Keratinocyte (primary cell): ENCODE measurements at regions not wholly inside any gene's neighbourhood (a gene's known extent, or its start where the extent isn't known, plus 50 kb on each side); places are given as distances from the start of the nearest gene placed in this dataset.

Source experiments
- DNase-seq: peaks from one replicate; pipeline ENCODE4 v3.0.0-alpha.2; 2011; ENCODE audit warnings: low read depth, missing footprints, low spot score
- FAIRE-seq: peaks from 2 replicates; lab custom pipeline; 2011; peaks lifted over from hg19 to GRCh38; lab: Jason Lieb, UNC
- H2AFZ ChIP-seq: 2 replicates; pipeline ENCODE4 v1.6.0; 2012; ENCODE audit warnings: low read length, control low read depth, inconsistent platforms; ENCODE audit not compliant: control insufficient read depth
- H3K27ac ChIP-seq: 2 replicates; pipeline ENCODE4 v1.5.1; 2011; ENCODE audit warnings: low read length; ENCODE audit not compliant: control insufficient read depth, insufficient read depth
- H3K27me3 ChIP-seq: 3 replicates; pipeline ENCODE4 v1.6.0; 2011; ENCODE audit warnings: low read length; ENCODE audit not compliant: control insufficient read depth, insufficient read depth; ENCODE audit errors: extremely low read depth
- H3K36me3 ChIP-seq, 2 experiments: 2 replicates in 1 of 2; 3 replicates in 1 of 2; pipeline ENCODE4 v1.5.1; 2011; ENCODE audit warnings: low read length in 2 of 2, mild to moderate bottlenecking in 1 of 2; ENCODE audit not compliant: control insufficient read depth in 2 of 2, insufficient read depth in 2 of 2; ENCODE audit errors: extremely low read depth in 1 of 2
- H3K4me1 ChIP-seq: 3 replicates; pipeline ENCODE4 v1.5.1; 2011; ENCODE audit warnings: low read length; ENCODE audit not compliant: control insufficient read depth, insufficient read depth; ENCODE audit errors: extremely low read depth
- H3K4me2 ChIP-seq: 3 replicates; pipeline ENCODE4 v1.6.0; 2011; ENCODE audit warnings: low read depth, low read length; ENCODE audit not compliant: control insufficient read depth, insufficient read depth; ENCODE audit errors: extremely low read depth
- H3K4me3 ChIP-seq, 3 experiments: fragments of 200-600 bp in 1 of 3; sonication (generic) in 1 of 3; 2 replicates in 2 of 3; 3 replicates in 1 of 3; pipeline ENCODE4 v1.5.1; 2011 to 2016; ENCODE audit warnings: low read length in 3 of 3, mild to moderate bottlenecking in 3 of 3, control low read depth in 2 of 3, inconsistent platforms in 1 of 3, low read depth in 1 of 3, mixed read lengths in 1 of 3, mixed run types in 1 of 3, moderate library complexity in 1 of 3; ENCODE audit not compliant: control insufficient read depth in 2 of 3, insufficient read depth in 2 of 3; ENCODE audit errors: extremely low read depth in 1 of 3
- H3K79me2 ChIP-seq: 2 replicates; pipeline ENCODE4 v1.6.0; 2012; ENCODE audit warnings: low read length; ENCODE audit not compliant: control insufficient read depth, insufficient read depth
- H3K9ac ChIP-seq: 3 replicates; pipeline ENCODE4 v1.6.0; 2011; ENCODE audit warnings: low read length; ENCODE audit not compliant: control insufficient read depth, insufficient read depth; ENCODE audit errors: extremely low read depth
- H3K9me1 ChIP-seq: 3 replicates; pipeline ENCODE4 v1.6.0; 2011; ENCODE audit warnings: low read length; ENCODE audit not compliant: control insufficient read depth, insufficient read depth; ENCODE audit errors: extremely low read depth
- H3K9me3 ChIP-seq: 2 replicates; pipeline ENCODE4 v1.5.1; 2012; ENCODE audit warnings: low read depth, low read length; ENCODE audit not compliant: control insufficient read depth
- H4K20me1 ChIP-seq: 3 replicates; pipeline ENCODE4 v1.6.0; 2011; ENCODE audit warnings: low read length; ENCODE audit not compliant: control insufficient read depth, insufficient read depth; ENCODE audit errors: extremely low read depth
- CTCF ChIP-seq, 3 experiments: IDR thresholded peaks in 1 of 3; conservative IDR thresholded peaks in 1 of 3; optimal IDR thresholded peaks in 1 of 3; 2 replicates in 2 of 3; 3 replicates in 1 of 3; pipeline versions ENCODE3 to v1.5.1; 2011; ENCODE audit warnings: low read length in 3 of 3, mild to moderate bottlenecking in 3 of 3, moderate library complexity in 2 of 3, control low read depth in 1 of 3, inconsistent platforms in 1 of 3; ENCODE audit not compliant: insufficient read depth in 2 of 3; ENCODE audit errors: extremely low read depth in 1 of 3
- EZH2 ChIP-seq: IDR thresholded peaks from one replicate; pipeline ENCODE4 v1.6.1; 2012; ENCODE audit warnings: inconsistent platforms, mild to moderate bottlenecking, low read length, moderate library complexity
- dilution Hi-C: fragments of 300-500 bp; cut with MboI; formaldehyde crosslinking; loops from one replicate; pipeline ENCODE4 v1.7.0; 2020; ENCODE audit warnings: low sequenced_read_pairs; ENCODE audit not compliant: extremely low pct_ligation_motif_present

DNA sequence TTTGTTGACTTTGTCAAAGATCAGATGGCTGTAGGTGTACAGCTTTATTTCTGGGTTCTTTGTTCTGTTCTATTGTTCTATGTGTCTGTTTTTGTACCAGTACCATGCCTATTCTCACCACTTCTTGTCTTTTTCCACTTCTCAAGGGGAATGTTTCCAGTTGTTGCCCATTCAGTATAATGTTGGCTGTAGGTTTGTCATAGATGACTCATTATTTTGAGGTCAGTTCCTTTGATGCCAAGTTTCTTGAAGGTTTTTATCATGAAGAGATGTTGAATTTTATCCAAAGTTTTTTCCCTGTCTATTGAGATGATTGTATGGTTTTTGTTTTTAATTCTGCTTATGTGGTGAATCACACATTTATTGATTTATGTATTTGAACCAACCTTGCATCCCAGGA lies 216.7 kb upstream of the RNF32 start:
- H3K9me1 ChIP-seq, result no peaks in the 10 kb centered on the region
- H3K27ac ChIP-seq, result no peak overlapping the region
- no peak overlapping the region for H3K4me2 ChIP-seq
- FAIRE-seq (no peak), DNase-seq (no peak)
- no peak overlapping the region for H2AFZ ChIP-seq
- dilution Hi-C loops, result no loop called here
- no peaks in the 10 kb centered on the region for H3K4me1 ChIP-seq
- H3K9ac ChIP-seq, result no peak overlapping the region
- no peaks in the 10 kb centered on the region for H4K20me1 ChIP-seq
- H3K27me3 ChIP-seq, result no peaks in the 10 kb centered on the region
- H3K4me3 ChIP-seq, result no peak overlapping the region
- no peaks in the 10 kb centered on the region for H3K36me3 ChIP-seq
- no peaks in the 10 kb centered on the region for H3K79me2 ChIP-seq
- TF ChIP-seq EZH2, result no peak
- no peak for TF ChIP-seq CTCF (optimal IDR thresholded peaks at IDR 0.05 in 1 of 3, IDR thresholded peaks at IDR 0.05 in 1 of 3, conservative IDR thresholded peaks at IDR 0.05 in 1 of 3; ENCODE audit: extremely low read depth in 1 of 3, insufficient read depth in 2 of 3, low read length in 3 of 3)
- H3K9me3 ChIP-seq, result peaks cover 2% of the 10 kb centered on the region

DNA sequence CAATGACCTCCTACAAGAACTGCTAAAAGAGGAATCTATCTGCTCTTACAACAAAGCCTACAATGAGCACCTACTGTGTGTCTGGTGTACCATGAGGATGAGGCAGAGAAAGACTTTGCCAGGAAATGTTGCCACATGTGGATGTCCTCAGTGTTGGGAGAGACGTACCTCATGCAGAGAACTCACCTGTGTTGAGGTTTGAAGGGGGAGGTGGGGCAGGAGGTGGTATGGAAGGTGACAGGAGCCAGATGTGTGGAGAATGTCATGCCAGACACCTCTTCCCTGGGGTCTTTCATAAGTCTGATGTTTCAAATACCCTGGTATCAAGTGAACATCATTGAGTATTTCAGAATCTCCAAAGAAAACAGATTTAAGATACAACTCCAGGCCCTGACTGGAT lies 220.1 kb upstream of the RNF32 start:
- H4K20me1 ChIP-seq, result no peaks in the 10 kb centered on the region
- no peaks in the 10 kb centered on the region for H3K79me2 ChIP-seq
- FAIRE-seq (no peak), DNase-seq (no peak)
- H3K9me3 ChIP-seq, result peaks cover 2% of the 10 kb centered on the region
- H3K9ac ChIP-seq, result no peak overlapping the region
- no peak overlapping the region for H3K27ac ChIP-seq
- H3K4me3 ChIP-seq, result no peak overlapping the region
- TF ChIP-seq EZH2, result no peak
- TF ChIP-seq CTCF (optimal IDR thresholded peaks at IDR 0.05 in 1 of 3, IDR thresholded peaks at IDR 0.05 in 1 of 3, conservative IDR thresholded peaks at IDR 0.05 in 1 of 3; ENCODE audit: extremely low read depth in 1 of 3, insufficient read depth in 2 of 3, low read length in 3 of 3), result no peak
- H3K4me2 ChIP-seq, result no peak overlapping the region
- dilution Hi-C loops, result no loop called here
- no peaks in the 10 kb centered on the region for H3K9me1 ChIP-seq
- H3K4me1 ChIP-seq, result no peaks in the 10 kb centered on the region
- H3K36me3 ChIP-seq, result no peaks in the 10 kb centered on the region
- no peaks in the 10 kb centered on the region for H3K27me3 ChIP-seq
- H2AFZ ChIP-seq, result no peak overlapping the region
